HG03175 (cell line): ENCODE measurements at regions not wholly inside any gene's neighbourhood (a gene's known extent, or its start where the extent isn't known, plus 50 kb on each side); places are given as distances from the start of the nearest gene placed in this dataset.

ENCODE experiments used
- ATAC-seq: cut with Tn5 transposase; IDR thresholded peaks from one replicate; pipeline ENCODE4 v1.9.1; 2021; ENCODE audit warnings: mild to moderate bottlenecking, moderate library complexity; ENCODE audit not compliant: unreplicated experiment

GRCh38 chr1:25063591-25064416 is 133.7 kb upstream of the RUNX3 start:
- no peak for ATAC-seq

DNA sequence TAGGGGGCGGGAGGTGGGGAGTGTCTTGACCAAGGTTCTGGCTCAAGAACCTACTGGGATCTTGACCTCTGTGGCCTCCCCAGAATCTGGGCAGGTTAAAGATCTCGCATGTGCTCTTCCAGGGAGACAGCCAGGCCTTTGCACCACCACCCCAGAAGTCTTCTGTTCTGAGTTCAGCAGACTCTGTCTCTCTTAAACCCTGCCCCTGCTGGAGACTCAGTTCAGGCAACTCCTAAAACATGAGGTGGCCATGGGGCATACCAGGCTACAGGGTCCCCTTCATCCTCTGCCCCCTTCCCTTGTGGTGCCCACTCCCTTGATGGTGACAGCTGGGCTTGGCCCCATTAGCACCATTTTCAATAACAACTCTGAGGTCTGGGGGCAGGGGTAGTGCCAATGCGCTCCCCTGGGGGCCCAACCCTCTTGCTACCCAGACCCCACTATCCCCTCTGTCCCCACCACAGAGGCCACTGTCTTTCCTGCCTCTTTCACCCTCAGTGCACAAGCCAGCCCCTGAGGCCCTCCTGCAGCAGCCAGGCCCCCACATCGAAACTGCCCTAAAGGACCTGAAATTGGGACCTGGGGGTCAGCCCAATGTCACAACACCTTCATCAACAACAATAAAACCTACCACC is 132.7 kb upstream of the RUNX3 start:
- ATAC-seq: no peak

- no peak for ATAC-seq
Measured at GRCh38 chr1:25061261-25061995, 131.4 kb upstream of the RUNX3 start.

DNA sequence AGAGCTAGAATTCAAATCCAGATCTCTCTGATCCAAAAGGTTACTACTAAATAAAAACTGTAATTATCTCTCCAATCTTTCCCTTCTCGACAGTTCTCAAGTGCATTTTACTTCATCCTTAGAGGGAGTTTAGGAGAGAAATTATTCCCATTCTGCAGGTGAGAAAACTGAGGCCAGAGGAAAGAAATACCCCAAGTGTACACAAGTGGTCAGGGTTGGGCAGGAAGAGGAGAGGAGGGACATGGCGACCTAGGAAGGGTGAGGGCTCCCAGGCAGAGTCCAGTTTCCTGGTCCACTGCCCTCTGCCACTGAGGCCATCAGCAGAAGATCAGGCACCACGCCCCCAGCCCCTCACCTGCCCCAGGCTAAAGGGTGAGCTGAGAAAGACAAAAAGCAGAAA is 127.1 kb upstream of the RUNX3 start:
- no peak for ATAC-seq

DNA sequence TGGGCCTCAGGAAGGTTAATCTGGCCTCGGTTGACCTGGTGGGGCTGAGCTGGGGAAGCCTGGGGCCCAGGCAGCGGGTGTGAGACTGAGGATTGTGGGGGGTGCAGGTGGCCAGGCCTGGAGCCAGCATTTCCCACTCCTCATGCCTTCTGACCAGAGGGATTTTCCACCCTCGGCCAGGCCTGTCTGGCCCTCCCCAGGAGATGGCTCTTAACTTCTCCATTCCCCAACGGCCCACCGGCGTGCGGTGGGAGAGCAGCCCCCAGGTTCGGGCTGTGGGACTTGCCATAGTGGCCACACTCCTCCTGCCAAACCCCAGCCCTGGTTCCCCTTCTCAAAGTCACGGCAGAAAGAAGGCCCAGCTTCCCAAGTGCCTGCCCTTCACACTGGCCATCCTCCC is 126.5 kb upstream of the RUNX3 start:
- ATAC-seq: no peak

DNA sequence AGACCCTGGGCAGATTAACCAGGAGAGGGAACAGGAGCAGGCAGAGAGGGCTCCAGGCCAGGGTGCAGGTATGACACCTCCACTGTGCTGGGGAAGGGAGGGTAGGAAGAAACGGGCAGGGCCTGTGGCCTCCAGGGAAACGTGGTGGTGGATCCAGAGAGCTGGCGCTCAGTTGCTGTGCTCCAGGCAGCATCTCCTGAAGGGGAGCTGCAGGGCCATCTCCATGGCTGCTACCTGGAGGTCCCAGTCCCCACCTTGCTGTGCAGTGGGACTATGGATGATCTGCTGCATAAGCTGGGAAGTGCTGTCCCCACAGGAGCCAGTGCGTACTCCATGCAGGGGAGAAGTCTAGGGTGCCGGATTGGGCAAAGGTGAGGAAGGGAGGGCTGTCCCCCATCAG is 125.9 kb upstream of the RUNX3 start:
- no peak for ATAC-seq

- no peak for ATAC-seq
Measured at GRCh38 chr1:25055324-25055780, 125.3 kb upstream of the RUNX3 start.

DNA sequence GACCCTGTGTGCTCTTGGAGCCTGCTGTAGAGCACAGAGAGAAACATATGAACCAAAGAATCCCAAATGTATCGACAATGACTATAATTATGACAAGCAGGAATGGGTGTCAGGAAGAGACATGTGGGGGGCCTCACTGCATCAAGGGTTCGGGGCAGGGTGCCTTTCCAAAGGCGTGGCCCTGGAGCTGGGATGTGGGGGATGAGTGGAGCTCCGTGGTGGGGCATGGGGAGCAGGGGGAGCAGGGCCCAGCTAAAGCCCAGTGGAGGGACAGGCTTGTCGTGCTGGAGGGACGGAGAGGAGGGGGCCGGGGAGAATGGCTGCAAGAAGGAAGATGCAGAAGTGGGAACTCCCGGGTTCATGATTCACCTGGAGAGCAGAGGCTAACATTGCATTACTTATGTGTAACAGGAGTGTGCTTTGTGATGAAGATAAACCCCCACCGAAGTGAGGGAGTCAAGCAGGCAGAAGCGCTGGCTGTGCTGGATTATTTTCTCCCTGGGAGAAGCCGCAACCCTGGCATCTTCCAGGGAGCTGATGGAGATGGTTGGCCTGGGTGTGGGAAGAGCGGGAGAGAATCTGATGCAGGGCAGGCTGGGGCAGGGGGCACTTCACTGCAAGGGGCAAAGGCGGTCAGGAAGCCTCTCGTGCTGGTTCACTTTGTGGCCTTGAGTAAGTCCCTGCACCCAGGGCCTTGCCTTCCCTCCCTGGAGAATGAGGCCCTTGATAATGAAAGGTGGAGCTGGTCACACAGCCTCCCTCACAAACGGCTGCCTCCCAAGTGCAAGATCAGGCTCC is 124.6 kb upstream of the RUNX3 start:
- ATAC-seq: no peak

DNA sequence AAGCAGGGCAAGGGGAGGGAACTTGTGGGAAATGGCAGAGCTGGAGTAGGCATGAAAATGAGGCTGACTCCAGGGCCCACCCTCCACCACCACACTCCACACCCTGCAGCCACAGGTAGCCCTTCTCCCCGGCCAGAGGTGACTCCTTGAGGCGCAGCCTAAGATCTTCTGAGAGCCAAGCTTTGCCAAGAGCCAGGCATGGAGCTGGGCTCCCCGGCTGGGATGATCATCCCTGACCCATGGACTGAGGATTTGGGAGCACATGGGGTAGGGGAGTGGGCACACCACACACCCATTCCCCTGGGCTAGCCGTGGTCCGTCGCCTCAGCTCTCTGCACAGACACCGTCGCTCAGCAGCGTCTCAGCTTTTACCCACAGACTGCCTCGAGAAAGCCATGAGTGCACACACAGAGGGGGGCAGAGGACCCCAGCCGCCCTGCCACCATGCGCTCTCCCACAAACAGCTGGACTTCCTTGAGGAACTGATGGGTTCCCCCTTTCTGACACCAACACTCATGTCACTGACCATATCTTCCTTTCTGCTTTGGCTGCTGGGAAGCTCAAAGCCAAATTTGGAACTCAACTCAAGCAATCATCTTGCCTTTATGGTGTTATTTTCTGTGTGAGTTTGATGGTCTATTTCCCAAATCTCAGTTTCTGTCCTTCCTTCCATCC is 123.6 kb upstream of the RUNX3 start:
- ATAC-seq: no peak

- no peak for ATAC-seq
Measured at GRCh38 chr1:25051906-25052305, 121.8 kb upstream of the RUNX3 start.

DNA sequence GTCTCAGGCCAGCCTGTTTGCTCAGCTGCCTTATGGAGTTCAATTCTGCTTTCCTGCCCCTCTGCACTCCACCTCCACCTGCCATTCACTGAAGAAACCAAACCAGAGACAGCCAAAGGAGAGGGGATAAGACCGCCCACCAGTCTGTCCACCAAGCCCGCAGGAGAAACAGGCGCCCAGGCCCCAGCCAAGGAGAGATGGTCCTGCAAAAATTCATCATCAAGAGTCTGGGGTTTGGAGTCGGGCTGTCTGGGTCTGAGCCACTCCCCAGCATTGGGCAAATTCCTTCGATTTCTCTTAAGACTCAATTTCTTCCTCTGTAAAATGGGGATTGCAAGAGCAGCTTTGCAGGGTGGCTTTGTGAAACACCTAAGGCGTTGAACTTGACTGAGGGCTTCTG is 121.4 kb upstream of the RUNX3 start:
- ATAC-seq: no peak

DNA sequence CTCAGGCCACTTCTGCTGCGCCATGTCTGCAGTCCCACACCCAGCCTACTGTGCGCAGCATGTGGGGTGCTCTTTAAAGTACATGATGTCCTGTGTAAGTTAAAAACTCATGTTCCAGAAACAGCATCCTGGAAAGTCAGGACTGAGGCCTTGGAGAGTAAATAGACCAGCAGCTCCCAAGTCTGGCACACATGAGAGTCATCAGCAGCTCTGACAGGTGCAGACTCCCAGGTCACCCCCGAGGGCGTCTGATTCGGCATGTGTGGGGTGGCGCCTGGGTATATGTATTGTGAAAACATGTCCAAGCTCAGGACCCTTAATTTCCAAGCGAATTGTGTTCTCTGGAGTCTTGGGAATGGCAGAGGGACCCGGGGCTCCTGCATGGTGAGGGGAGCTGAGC is 120.1 kb upstream of the RUNX3 start:
- ATAC-seq: no peak

DNA sequence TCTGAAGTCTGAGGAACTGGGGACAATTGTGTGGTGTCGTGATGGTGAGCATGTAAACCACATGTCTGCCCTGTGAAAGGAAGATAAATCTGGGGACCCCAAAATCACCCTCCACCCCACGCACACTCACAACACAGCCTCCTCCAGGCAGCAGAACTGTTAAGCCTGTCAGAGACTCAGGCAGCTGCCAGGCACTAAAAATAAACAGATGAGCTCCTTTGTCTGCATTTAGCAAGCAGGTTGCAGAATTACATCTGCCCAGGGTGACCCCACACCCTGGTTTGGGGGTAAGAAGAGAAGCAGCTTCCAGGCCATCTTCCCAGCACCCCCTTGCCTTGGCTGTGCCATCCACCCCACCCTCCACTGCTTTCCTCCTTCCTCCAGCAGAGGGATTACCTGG is 119.1 kb upstream of the RUNX3 start:
- no peak for ATAC-seq

DNA sequence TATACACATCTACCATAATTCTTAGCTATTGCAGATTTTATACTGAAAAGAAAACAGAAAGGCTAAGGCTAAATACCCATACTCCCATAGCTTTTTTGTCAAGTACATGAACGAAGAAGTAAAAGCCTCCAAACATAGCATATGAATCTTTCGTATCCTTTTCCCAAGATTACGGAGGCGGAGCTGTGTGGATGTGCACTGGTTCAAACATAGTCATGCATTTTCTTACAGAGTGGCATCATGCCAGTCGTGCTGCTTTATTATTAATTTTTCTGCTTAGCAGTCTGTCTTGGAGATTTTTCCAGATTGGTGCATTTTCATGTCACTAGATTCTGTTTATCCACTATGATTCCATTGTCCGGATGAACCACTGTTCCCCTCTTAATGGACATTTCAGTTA is 118.7 kb upstream of the RUNX3 start:
- no peak for ATAC-seq

DNA sequence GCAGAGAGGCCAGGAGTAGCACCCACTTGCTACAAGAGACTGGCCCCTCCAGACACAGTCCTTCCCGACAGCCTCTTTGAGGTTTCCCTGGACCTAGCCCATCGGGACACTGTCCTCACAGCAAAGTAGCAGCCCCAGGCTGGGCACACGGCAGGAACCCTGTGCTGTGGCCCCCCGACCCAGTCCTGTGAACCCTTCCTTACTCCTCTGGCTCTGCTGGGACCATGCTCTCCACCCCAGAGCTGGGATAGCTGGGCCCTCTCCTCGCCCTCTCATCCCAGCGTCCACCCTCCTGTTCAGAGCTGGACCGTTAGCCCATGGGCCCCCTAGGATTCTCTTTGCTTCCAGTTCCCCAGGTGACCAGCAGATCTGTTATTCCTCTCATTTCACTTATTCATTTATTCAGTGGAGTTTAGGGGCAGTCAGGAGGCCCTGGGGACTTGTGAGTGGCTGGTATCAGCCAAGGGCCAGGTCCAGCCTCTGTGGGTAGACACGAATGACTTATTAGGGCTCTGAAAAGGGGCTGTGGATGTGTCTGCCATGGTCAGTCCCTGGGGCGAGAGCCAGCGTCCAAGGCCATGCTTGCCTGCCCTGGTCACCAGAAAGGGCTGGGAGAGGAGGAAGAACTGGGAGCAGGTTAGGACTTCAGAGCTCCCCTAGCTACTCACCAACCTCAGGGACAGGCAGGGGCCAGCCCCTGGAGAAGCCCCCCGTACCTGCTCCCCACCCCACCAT is 117.6 kb upstream of the RUNX3 start:
- ATAC-seq: no peak

DNA sequence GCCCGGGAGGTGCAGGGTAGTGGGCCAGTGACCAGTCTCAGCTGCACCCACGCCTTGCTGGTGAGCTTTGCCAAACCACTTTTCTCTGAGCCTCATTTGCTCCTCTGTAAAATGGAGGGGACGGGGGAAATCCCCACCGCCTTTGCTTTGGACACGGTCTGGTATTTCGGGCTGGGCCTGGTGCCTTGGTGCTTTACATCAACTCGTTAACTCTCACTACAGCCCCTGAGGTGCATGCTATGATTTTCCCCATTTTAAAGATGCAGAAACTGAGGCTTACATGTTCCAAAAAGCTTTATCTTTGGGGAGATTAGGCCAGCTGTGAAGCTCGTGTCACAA is 116.1 kb upstream of the RUNX3 start:
- ATAC-seq: no peak

- ATAC-seq: no peak
Measured at GRCh38 chr1:25045480-25046193, 115.6 kb upstream of the RUNX3 start.

- no peak for ATAC-seq
Measured at GRCh38 chr1:25043228-25043580, 113.1 kb upstream of the RUNX3 start.
